RPMI8226 (cell line): ENCODE measurements at regions not wholly inside any gene's neighbourhood (a gene's known extent, or its start where the extent isn't known, plus 50 kb on each side); places are given as distances from the start of the nearest gene placed in this dataset.

Source experiments
- DNase-seq: peaks from one replicate; pipeline ENCODE4 v3.0.0-alpha.2; 2015

DNA sequence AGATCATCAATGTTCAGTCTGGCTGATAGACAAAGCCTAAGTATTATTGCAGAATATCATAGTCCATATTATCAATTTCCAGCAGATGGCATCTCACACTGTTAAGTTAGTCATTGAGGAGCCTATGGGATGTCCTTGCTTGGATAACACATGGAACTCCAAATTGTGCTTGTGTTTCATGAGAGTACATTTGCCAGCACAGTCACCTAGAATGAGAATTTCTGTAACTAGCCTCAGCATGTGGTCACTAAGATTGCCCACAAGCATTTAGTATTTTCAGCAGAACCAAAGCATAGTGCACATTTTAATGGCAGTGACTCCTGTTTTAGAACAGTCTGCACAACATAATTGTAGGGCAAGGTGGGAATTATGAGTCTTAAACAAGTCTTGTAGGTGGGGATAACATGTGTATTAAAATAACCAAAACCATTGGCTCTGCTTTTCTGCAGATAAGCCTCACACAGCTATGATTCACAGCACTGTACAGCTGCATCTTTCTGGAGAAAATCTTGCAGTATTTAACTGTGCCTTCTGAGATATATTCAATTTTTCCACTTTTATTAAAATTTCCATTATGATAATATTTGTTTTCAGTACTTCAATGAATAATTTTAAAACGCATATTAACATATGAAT, 882.8 kb upstream of the SOX9 start:
- DNase-seq = no peak

DNA sequence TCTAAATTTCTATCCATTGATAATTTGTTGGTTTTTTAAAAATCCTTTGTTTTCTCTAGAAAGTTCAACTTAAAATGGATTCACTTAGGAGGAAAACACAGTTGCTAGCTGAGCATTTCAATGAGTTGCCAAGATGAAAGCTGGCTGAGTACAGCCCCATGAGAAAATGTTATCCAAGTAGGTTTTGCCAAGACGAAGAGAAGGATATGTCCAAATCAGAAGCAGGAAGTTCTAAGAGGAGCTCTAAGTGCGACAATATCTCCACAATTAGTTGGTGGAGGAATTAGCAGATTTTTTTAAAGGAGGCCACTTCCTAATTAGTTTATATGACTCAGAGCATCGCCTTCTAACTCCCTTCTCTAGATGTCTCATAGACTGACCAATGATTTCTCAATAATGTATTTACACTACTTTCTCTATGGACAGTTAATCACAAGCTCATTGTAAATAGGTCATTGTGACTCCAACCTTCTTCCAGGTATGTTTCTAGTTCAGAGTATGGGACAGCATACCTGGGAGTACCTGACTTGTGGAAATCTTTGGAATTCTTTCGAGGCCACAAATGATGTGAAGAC, 873.3 kb upstream of the SOX9 start:
- no peak for DNase-seq

DNA sequence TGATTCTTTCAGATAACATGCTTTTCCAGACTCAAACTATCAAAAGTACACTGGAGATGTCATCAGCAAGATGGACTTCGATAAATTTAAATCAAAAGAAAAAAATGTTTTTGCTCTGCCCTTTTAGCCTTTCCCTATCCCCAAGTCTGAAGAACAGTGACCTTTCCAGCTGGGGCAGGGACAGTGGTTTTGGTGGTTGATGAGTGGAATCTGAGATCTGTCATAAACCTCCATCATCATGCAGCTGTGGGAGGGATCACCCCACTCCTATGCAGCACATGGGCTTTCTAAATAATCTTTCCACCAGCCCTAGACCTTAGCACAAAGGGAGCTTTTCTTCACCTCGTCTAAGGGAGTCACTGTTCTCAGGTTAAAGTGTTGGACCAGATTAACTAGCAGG, 869.5 kb upstream of the SOX9 start:
- DNase-seq = no peak

DNA sequence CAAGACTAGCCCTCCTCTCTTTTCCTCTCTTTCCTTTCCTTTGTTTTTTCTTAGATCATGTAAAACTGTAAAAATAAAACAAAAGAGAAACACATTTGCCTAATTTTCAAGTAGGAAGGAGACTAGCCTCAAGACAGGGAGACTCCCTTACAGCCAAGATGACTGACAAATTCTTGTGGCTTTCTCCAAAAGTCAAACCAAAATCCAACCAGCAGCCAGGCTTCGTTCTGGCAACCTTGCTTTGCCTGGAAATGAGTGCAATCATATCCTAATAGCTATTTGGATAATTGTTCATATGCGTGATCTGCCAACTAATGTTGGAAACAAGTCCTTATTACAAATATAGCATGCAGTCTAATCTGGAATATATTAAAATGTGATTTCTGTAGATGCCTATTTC, 868.9 kb upstream of the SOX9 start:
- no peak for DNase-seq

DNA sequence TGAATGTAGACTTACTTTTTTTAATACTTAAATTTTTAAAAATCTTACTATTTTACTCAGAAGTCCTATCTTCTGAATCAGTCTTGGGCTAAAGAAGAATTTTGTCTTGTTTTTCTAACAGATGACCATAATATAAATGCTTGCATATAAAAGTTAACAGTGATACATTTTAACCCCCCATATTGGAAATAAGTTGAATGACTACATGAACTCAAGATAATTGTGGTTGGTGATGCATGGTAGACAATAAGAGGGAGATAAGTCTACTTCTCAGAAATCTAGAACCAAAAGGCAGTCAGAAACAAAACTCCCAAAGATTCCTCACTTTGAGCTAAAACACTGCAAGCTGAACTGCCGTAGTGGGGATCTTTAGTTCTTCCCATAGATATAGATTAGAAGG, 868.4 kb upstream of the SOX9 start:
- DNase-seq = no peak

DNA sequence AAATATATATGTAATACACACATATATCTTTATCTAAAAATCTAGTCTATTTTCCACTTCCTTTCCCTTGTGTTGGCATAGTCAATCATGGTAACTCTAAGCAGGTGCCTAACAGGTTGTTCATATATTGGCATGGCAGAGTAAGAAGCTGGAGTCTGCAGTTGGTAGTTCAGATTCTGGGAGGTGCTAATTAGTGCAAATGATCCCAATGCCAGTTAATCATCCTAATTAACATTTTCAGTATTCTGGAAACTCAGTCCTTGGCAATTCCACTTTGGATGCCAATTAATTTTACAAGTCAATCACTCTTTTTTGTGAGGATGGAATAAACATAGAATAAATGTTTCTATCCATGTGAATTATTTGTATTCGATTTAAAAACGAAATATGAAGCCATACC, 863.7 kb upstream of the SOX9 start:
- DNase-seq = no peak

DNA sequence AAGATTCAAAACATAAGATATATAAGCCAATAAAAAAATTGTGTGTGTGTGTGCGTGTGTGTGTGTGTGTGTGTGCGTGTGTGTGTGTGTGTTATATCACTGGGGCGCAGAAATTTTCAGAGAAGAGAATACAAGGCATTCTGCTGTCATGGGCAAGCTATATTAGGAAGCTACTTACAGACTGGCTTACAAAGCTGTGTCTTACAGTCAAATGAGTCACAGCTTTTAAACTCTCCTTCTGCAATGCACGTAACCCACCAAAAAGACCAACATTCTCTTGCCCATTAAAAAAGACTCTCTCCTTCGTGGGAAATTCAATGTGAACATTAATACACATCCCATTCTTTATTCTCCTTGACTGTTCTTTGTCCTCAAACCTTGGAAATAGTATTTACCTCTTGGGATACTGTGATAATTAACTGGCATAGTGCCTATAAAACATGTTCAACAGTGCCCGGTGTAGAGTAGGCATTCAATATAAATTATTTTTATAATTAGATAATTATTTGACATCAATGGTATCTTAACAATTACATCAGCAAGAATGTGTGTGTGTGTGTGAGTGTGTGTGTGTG, 860.4 kb upstream of the SOX9 start:
- DNase-seq = no peak

DNA sequence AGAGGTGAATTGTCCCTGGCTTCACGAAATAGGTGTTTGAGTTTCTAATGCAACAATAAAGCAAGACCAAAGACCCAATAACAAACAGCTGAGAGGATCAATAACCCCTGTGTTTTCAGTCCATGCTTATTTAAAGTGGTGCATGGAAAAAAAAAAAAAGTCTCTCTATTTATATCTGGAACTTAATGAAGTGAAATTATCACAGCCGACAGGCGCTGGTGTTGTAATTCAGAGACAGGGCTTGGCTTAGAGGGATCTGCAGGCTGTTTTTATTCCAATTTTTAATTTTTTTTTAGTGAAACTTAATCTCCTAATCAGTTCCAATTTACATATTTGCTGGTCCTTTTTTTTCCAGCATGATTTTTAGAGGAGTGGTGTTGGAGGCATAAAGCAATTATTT, 858.2 kb upstream of the SOX9 start:
- no peak for DNase-seq

DNA sequence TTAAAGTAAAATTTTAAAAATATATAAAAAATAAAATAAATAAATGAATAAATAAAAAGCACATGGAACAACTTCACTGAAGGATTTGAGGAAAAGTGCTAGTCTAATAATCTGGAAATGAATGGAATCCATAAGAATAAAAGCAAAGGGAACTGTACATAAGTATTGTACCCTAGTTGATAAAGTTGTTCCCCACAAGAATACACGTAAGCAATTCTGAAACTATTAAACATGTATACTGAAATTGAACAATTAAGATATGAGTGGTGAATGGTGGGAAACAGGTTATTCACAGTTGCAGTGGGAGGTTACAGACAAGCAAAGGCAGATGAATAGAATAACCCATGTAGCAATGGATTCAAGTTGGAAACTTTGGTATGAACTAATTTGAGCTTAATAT, 853.2 kb upstream of the SOX9 start:
- no peak for DNase-seq

DNA sequence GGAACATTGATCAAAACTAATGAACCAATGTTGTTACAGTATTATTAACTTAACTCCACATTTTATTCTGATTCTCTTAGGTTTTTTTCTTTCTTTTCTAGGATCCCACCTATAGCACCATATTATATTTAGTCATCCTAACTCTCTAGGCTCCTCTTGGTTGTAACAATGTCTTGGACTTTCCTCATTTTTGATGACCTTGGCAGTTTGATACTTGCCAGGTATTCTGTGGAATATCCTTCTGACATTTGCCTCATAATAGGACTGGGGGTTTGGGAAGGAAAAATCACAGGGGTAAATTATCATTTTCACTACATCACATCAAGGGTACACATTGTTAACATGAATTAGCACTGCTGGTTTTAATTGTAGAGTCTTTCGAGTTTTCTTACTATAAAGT, 851.6 kb upstream of the SOX9 start:
- no peak for DNase-seq

DNA sequence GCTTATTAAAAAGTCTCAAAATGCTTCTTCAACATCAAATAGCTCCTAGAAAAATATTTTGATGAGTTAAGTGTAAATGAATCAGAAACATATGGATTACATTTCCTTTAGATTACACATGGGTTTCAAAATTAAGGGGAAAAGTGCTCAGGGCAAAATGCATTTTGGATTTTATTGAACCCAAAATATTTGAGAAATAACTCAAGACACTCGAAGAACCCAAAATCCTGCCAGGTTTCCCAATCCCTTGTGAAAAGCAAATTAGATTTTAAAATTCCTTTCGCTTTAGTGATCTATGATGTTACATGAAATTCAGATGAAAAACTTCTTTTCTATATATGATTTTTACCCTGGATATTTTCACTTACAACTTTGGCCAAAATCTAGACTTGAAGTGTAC, 847.4 kb upstream of the SOX9 start:
- no peak for DNase-seq

DNA sequence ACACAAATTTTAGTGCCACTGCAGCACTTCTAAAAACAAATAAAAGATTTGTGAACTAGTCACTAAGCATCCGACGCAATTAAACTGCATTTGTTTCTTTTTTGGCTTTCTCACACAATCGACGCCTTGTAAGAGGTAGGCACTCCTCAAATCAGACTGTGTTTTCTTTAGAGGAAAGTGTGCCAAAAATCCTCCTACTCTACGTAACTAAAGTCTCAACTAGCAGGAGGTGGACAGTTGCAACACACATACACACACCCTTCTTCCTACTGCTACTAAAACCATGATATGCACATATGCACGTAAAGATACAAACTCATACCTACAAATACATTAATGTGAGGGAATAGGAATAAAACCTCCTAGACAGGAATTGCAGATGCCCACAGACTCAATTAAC, 844.7 kb upstream of the SOX9 start:
- no peak for DNase-seq

DNA sequence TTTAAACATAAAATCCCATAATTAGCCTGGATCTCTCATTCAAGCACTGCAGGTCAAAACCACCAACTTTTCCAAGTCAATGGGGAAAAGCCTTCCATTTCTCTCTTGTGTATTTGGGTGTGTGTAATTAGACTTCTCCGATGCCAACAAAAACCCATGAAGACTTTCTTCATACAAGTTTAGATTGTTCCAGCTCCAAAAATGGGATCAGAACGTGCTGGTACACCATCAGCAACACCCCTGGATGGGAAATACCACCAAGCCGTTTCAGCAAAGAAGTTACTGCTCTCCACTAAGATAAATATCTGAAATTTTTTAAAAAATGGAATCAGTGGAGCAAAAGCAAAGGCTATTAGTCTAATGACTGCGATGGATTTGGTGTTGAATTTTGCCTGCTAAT, 837.3 kb upstream of the SOX9 start:
- DNase-seq = no peak

DNA sequence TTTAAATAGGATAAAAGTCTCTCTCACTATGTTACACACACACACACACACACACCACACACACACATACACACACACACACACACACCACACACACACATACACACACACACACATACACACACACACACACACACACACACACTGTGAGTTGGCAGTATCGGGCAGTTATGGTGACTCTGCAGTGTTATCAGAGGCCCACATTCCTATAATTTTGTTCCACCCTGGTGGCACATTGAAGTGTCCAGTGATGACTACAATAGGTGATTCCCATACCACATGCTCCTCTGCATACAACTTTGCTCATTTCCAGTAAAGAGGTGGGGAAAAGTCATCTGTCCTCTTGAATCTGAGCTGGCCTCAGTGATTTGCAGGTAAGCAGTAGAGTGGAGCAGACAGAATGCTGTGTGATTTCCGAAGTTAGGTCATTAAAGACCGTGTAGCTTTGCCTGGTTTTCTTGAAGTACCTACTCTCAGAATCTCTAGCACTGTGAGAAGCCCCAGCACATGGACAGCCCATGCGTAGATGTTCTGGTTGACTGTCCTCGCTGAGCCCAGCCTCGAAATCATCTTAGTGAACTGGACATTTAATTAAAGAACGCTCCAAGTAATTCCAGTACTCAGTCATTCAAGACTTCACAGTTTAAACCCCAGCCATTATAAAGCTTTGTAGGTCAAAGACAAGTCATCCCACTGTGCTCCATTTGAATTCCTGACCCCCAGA, 836.6 kb upstream of the SOX9 start:
- no peak for DNase-seq

DNA sequence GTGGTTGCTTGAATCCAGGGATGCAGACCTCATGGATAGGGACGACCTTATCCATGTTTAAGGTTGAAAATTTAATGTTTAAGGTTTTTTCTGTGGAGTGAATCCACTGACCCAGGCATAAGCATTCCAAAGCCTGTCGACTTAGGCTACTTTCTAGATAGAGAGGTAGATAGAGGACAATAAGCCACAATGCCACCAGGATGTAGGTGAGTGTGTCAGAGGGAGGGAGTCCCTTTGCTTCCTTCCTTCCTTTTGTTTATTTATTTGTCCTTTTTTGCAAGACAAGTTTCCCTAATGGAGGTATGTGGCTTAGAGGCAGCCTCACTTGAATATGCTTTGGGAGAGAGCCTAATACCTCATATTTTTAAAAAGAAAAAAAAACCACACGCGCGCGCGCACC, 834.2 kb upstream of the SOX9 start:
- DNase-seq = no peak

DNA sequence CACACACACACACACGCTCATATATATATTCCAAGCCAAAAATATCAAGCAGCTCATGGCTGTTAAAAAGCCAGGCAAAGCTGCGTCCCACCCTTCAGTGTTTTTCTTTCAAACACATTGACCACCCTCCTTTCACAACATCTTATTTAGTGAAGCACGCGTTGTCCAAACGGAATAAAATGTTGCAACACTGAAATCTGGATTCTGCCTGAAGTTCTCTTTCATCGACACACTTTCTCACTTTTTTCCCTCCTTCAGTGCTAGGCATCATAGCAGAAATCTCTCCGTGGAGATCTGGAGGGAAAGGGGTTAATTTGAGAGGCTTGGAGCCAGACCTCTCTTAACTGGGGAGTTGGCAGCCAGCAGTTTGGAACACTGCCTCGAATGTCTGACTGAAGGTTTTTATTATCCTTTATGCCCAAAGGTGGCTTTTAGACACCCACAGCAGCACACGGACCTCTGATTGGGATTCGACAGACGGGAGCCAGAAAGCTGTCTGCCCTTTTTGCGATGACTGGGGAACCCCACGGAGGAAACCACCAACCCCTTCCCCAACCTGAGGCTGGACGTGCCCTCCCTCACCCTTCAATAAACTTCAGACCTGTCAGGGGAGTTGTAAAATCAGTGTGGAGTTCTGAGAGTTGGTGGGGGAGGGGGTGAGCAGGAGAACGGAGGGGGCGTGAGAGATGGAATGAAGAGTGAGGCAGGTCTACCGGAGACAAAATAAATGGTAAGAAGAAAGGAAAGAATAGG, 833.6 kb upstream of the SOX9 start:
- DNase-seq = no peak

DNA sequence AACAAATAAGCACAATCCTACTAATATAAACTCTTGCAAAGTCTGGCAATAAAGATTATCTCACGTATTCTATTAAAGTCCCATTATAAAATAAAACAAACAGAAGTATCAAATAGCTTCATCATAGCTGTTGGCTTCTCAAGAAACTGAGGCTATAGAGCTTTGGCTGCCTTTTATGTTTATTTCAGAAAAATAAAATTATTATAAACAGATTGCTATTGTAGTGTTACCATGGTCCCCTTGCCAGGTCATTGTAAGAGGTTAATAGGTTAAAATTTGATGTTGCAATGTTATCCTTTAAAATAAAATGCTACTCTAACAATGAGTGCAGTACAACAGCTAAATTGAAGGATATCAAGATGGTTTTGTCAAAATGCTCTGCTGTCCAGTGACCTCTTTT, 828.8 kb upstream of the SOX9 start:
- DNase-seq = no peak

DNA sequence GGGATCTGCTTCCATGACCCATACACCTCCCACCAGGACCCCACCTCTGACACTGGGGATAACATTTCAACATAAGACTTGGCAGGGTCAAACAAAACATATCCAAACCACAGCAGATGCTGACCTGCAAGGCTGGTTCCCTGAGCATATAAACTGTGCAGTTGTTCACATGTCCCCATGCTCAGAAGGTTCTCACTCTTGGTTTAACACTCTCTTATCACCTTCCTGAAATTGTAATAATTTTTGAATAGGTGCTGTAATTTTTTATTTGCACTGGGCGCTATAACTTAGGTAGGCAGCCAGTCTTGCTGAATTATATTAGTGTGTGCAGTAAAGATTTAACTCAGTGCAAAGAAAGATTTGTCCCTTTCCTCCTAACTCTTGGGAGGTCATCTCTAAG, 824.8 kb upstream of the SOX9 start:
- no peak for DNase-seq

DNA sequence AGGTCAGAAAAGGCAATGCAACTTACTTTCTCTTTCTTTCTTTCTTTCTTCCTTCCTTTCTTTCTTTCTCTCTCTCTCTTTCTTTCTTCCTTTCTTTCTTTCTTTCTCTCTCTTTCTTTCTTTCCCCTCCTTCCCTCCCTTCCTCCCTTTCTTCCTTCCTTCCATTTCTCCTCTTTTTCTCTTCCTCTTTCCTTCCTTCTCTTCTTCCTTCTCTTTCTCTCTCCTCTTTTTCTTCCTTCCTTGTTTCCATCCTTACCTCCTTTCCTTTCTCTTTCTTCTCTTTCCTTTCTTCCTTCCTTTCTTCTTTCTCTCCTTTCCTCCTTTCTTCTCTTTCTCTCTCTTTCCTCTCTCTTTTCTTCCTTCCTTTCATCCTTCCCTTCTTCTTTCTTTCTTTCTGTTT, 819.8 kb upstream of the SOX9 start:
- no peak for DNase-seq

DNA sequence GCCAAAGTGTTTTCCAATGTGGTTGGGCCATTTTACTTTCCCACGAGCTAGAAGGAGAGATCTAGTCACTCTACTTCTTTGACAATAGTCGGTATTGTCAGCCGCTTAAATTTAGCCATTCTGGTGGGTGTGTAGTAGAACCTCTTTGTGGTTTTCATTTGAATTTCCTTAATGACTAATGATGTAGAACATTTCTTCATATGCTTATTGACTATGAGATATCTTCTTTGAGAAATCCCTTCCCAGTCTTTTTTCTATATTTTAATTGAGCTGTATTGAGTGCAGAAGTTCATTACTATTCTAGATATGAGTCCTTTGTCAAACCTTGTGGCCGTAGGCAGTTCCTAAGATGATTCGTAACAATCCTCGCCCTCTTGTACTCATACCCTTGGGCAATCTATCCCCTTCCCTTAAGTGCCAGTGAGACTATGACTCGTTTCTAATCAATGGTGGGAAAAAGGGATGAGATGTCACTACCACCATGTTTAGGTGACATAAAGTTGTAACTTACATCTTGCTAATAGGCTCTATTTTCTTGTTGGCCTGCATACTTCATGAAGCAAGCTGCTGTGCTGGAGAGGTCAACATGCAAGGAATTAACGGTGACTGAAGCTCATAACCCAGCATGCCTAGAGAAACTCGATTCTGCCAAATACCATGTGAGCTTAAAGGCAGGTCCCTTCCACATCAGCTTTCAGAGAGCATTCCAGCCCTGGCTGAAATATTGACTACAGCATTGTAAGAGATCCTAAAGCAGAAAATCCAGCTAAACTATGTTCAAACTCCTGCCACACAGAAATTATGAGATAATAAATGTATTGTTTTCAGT, 817.9 kb upstream of the SOX9 start:
- no peak for DNase-seq

DNA sequence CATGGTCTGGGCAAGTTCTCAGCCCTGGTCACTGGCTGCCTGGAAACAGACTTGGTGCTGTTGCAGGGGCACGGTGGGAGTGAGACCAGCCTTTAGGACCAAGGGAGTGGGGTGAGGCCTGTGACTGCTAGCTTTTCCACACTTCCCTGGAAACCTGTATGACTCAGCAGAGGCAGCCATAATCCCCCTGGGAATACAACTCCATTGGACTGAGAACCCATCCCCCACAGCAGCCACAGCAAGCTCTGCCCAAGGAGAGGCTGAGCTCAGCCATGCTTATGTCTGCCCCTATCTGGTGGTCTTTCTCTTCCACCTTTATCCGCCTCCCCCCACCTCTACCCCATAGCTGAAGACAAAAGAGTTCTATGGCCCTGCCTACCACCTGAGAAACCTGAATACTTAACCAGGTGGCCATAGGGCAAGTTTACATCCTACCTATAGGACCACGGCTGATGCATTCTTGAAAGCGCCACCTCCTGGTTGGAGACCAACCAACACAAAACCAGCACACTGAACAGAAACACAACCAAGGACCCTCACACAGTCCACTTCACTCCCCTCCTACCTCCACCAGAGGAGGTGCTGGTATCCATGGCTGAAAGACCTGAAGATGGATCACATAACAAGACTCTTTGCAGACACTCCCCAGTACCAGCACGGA, 816.2 kb upstream of the SOX9 start:
- DNase-seq = no peak

DNA sequence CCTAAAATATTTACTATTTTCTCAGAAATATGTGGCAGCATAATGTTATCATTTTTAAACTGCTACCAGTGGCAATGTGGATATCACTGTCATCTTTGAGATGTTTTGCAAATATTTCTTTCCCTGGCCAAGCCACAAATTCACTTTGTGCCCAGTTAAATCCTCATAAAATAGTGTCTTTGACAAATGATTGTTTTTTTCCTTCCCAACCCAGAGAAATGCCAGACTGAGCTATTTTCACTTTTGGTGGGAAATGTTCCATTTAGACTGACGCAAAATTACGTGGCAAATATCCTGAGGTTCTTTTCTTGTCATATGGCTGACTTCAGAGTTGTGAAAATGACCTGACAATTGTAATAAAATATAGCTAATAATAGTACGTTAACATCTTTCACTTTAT, 807.0 kb upstream of the SOX9 start:
- no peak for DNase-seq
